NCI-H82 (cell line): ENCODE measurements at regions not wholly inside any gene's neighbourhood (a gene's known extent, or its start where the extent isn't known, plus 50 kb on each side); places are given as distances from the start of the nearest gene placed in this dataset.
"Not testable (repeated sequence)": the region's sequence is repeated elsewhere in the genome, so short reads cannot be mapped to it uniquely, and the experiment has no call there.

Experiments
- DNase-seq: peaks from one replicate; lab custom pipeline; 2025; lab: John Stamatoyannopoulos, UW

DNA sequence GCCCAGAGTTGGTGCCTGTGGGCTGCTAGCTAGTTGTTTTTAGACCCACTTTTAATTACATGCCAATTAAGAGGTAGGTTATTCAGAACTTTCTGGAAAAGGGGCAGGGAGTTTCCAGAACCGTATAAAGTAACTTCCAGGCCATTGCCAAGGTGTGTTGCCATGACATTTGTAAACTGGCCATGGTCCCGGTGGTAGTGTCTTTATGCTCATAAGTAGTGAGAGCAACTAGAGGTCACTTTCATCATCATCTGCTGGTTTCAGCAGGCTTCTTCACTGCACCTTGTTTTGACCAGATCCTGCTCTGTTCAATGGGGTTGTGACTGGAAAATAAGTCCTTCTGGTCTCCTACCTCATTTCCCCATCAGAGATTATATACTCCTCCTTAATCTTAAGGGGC lies 207.0 kb downstream of the FAM72C start:
- not testable (repeated sequence) for DNase-seq

DNA sequence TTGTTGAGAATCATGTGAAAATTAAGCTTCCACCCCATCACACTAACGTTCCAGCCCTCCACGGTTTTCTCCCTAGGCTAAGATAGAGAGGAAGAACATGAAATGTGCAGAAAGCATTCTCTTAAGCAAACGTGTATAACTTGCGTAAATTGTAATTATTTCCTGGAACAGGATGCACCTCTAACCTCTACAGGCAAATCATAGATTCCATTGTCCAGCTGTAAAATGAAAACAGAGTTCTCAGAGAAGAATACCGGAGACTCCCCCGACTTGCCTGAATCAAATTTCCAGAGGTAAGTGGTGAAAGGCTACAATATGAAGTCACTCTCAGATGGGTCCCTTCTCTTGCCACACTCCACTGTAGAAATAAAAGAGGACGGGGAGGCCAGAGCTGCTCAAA lies 211.4 kb downstream of the FAM72C start:
- not testable (repeated sequence) for DNase-seq

DNA sequence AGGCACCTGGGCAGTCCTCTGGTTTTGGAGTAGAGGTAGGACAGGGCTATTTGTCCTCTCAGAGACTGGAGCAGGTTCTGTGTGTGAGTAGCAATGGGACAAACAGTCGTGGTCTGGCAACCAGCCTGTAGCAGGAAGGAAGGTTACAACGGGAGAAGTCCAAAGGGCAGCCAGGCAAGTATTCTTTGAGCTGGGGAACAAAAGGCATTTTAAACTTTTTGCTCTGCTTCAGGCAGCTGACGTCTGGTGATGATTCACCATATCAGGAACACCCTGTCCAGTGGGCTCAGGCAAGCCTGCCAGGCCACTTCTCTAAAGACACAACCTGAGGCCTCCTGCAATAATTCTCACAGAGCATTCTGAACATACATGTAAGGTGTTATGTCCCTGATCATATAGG lies 215.8 kb downstream of the FAM72C start:
- DNase-seq = not testable (repeated sequence)

DNA sequence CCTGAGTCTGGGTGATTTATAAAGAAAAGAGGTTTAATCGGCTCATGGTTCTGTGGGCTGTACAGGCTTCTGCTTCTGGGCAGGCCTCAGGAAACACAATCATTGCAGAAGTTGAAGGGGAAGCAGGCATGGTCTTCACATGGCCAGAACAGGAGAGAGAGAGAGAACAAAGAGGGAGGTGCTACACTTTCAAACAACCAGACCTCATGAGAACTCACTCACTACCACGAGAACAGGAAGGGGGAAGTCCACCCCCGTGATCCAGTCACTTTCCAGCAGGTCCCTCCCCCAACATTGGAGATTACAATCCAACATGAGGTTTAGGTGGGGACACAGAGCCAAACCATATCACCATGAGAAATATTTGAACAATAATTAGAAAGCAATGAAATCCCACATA lies 222.9 kb downstream of the FAM72C start:
- no peak for DNase-seq

DNA sequence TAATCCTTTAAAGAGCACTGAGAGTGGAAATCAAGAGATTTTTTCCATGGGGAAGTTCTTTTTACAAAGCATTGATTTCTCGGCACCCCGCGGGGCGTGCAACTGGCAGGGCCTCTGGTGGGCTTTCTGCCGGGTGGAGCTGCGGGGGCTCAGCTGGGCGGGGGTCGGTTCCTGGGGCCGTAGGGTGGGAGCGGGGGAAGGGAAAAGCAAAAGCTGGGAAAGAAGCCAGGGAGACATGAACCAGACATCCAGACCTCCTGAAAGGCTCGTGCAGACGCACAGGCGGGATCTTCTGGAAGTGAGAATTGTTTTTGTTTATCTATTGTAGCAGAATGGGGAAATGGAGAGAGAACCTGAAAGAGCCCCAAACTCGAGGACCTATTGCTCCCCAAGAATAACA lies 235.2 kb downstream of the FAM72C start:
- DNase-seq = no peak

DNA sequence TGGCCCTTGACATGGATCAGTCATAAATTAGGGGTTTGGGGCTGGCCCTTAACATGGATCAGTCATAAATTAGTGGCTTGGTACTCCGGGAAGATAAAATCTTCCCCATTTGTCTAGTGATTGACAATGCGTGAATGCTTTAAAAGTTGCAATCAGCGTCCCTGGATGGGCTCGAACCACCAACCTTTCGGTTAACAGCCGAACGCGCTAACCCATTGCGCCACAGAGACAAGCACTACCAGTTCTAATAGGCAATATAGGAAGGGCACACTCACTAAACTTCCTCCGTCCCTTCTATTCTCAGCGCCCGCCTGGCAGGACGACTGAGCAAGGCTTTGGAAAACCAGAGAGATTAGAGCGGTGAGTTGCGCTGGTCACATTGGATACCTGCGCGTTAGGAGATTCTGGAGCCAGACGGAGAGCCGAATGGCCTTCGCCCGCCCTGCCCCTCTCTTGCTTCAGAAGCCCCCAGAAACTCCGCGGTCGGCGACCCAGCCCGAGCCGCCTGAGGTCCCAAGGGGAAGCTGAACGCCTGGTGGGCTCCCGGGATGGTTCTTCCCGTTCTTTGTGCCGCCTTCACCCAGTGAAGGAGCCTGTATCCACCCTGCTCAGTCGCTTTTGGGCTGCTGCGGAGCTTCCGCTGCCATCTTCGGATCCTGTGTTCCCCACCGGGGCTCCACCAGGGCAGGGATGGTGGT lies 235.9 kb downstream of the FAM72C start:
- DNase-seq = no peak

DNA sequence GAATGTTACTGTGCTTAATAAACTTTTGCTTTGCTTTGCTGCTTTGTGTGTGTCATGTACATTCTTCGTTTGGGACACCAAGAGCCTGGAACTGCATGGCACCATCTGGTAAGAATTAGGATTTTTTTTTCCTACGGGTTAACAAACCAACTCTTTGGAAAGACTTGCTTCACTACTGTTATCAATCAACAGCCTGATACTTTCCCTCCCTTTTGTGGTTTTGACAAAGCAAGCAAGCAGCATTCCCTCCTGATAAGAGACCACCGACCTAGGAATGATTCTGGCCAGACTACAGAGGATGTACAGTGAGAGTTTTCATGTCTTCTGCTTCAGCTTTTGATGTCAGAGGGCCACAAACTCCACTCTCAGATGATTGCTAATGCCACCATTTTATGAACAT lies 237.5 kb downstream of the FAM72C start:
- DNase-seq = not testable (repeated sequence)

DNA sequence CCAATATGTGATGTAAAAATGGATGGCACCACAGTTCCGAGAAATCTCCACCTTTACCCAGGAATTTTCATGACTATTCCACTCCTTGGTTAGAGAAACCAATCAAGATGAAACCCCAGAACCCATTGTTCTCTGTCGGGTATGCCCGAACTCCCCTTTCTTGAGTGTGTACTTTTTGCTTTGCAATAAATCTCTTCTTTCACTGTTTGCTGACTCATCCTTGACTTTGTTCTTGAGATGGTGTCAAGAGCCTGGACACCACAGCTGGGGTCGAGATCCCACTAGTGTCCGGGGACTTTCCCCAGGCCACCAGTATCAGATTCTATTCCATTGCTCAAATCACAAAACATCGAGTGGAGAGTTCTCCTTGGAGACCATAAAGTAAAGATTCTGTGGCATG lies 240.9 kb downstream of the FAM72C start:
- not testable (repeated sequence) for DNase-seq

DNA sequence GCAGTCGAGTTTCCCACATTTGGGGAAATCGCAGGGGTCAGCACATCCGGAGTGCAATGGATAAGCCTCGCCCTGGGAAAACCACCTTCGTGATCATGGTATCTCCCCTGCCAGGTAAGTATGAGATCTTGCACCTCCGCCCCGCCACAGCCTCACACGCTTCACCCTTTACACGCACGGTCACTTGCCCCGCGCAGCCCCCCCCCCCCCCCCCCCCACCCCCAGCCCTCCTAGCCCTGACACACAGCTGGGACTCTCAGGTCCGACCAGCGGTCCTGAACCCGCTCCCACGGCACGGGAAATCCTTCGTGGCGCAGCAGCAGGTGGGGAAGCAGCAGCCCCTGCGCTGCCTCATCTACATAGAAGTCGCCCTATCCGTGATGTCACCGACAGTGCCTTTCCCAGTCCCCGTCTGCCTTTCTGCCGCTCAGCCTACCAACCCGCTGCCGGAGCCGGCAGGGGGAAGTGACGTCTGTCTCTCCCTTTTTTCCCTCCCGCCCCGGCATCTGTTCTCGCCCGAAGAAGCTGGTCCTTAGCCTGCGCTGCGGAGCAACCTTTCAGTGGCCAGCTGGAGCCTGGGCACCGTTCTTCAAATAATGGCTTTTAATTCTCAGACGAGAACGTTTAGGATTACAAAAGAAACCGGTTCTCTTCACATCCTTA lies 242.2 kb downstream of the FAM72C start:
- DNase-seq = peak; percentile 53

DNA sequence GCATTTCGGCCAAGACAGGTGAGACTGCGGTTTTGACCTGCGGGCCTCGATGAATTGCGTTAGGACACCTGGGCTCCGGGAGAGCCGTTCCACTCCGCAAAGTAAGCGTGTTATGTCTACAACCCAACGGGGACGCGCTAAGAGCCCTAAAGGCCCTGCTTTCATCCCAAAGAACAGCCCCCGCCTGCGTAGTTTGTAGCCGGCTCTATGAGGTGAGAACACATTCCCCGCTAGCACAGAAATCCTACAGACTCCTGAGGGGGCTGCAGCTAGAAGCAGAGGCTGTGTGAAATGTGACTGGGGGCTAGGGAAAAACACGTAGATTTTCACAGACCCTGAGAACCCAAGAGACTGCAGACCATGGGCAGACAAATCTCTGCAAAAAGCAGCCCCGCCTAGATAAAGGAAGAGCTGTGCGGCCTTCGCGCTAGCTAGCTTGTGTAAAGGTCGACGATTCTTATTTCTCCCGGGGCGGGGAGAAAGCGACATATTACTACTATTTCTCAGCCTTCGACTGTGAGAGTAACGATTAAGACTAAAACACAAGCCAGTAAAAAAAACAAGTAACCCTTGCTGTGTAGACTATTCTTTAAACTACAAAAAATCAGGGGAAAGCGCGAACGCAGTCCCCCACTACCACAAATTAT lies 242.9 kb downstream of the FAM72C start:
- DNase-seq = not testable (repeated sequence)

DNA sequence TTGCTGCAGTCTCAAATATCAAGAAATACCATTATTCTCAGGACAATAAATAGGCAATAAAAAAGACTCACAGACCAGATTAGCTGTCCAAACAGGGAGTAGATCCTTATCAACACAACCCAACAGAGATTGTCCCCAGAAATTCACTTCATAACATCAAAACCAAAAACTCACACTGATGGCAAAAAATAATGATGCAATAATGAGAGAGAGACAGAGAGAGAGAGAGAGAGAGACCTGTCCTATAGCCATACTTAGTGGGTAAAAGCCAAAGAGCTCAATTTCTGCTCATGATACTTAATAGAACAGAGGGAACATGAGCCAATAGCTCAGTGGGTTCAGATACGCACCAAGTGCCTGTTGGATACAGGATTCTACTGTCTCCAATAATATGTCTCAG lies 244.5 kb downstream of the FAM72C start:
- DNase-seq = no peak

DNA sequence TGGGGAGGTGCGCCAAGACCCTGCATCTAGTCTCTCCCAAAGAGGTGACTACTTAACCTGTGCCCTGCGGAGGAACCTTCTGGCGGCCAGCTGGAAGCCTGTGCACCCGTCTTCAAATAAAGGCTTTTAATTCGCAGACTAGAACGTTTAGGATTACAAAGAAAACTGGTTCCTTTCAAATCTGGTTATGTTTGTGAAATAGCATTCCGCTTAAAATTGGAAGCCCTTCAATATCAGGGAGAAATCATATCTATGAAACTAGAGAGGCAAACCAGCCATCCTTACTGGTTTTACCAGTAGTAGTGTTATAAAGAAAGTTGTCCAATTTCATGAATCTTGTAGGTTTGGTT lies 250.8 kb downstream of the FAM72C start:
- DNase-seq = no peak

DNA sequence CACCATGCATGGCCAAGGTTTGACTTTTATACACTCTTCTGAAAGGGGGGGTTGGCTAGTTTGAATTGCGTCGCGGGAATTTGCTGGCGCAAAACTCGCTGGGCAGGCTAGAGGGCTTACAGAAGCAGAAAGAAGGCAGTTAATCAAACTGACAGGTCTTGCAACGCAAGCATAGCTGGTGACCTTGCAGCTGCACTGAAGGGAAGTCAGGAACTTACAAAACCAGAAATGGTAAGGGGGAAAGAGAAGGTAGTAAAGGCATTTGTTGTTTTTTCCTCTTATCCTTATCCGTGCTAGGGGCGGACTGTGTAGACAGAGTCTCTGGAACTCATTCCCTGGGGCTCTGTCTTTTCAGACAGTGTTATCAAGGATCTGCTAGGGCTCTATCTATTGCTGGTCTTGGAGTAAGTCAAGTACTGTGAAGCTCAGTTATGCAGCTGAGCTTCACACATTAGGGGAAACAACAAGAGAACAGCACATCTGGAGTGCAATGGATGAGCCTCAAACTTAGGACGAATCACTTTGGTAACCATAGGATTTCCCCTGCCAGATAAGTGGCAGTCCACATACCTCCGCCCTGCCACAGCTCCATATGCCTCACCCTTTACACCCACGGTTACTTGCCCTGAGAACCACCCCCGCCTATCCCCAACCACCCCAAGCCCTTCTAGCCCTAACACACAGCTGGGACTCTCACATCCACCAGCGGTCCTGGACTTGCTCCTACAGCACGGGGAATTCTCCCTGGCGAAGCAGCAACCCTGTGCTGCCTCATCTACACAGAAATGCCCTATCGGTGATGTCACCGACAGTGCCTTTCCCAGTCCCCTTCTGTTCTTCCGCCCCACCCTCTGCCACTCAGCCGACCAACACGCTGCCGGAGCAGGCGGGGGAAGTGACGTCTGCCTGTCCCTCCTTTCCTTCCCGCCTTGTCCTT lies 251.4 kb downstream of the FAM72C start:
- DNase-seq = peak; percentile 11

DNA sequence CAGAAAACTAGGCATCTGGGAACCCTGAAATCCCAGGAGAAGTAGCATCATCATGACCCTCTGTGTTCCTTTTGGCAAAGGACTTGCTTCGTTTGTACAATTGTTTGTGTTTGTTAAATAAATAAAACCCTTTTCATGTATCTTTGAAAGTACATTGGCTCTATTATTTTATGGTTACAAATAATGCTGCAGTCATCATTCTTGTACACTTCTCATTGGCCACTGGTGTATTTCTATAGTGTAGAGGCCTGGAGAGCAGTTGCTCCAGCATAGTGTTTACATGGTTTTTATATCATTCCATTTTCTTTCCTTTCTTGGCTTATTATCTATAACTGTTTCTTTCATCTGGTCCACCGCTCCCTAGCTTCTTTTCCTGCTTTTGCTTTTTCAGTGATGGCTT lies 253.3 kb downstream of the FAM72C start:
- DNase-seq = no peak

DNA sequence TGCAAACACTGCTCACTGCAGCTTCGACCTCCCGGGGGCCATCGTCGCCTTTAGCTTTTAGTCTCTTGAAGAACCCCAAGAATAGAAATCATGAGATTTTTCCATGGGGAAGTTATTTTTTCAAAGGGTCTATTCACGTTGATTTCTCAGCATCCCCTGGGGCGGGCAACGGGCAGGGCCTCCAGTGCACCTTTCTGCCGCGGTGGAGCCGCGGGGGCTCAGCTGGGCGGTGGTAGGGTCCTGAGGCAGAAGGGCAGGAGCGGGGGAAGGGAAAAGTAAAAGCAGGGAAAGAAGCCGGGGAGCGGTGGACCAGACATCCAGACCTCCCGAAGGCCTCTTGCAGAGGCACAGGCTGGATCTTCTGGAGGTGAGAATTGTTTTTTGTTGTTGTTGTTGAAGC lies 253.8 kb downstream of the FAM72C start:
- DNase-seq = no peak

DNA sequence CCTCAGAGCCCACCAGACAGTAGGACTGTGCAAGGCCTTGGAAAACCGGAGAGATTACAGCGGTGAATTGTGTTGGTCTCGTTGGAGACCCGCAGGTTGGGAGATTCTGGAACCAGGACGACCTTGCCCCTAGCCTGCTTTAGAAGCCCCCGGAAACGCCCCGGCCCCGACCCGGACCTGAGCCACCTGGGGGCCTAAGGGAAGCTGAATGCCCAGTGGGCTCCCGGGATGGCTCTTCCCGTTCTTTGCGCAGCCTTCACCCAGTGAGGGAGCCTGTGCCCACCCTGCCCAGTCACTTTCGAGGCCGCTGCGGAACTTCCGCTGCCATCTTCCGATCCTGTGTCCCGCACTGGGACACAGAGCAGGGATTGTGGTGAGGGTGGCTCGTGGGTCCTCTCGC lies 254.4 kb downstream of the FAM72C start:
- DNase-seq = no peak

DNA sequence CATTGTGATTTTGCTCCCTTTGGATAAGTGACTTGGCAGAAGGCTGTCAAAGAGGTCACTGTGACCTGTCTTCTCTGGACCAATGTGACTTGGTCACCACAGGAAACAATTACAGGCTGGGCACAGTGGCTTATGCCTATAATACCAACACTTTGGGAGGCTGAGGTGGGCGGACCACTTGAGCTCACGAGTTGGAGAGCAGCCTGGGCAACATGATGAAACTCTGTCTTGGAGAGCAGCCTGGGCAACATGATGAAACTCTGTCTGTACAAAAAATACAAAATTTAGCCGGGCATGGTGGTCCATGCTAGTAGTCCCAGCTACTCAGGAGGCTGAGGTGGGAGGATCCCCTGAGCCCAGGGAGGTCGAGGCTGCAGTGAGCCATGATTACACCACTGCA lies 256.9 kb downstream of the FAM72C start:
- DNase-seq = not testable (repeated sequence)

DNA sequence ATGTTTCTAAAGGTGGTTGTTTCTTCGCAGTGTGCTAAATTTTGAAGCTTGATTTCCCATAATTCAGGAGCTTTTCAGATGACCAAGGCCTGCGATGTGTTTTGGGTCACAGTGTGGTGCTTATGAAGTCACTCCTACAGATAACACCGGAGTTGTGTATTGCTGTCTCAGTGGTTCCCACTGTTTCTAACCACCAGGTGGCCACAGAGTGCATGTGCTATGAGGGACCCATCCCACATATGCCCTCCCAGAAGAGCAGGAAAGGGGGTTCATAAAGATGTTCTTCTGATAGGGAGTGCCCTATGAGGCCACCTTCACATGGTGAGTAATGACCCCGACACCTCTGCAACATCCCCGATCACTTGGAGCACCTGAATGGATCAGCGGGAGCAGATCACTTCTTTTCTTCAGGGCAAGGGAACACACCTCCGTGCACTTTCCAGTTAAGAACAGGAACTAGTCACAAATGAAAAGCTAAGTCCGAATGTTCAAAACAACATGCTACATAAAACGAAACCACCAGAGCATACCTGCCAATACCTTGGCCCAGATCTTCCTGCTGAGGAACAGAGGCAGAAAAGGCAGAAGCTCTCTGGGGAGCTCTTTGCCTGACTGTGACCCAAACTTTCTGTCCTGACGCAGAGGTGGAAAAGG lies 262.1 kb downstream of the FAM72C start:
- DNase-seq = peak; percentile 24

DNA sequence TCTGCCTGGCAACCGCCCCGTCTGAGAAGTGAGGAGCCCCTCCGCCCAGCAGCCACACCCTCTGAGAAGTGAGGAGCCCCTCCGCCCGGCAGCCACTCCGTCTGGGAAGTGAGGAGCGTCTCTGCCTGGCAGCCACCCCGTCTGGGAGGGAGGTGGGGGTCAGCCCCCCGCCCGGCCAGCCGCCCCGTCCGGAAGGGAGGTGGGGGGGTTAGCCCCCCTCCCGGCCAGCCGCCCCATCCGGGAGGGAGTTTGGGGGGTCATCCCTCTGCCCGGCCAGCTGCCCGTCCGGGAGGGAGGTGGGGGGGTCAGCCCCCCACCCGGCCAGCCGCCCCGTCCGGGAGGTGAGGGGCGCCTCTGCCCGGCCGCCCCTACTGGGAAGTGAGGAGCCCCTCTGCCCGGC lies 269.0 kb downstream of the FAM72C start:
- DNase-seq = not testable (repeated sequence)

DNA sequence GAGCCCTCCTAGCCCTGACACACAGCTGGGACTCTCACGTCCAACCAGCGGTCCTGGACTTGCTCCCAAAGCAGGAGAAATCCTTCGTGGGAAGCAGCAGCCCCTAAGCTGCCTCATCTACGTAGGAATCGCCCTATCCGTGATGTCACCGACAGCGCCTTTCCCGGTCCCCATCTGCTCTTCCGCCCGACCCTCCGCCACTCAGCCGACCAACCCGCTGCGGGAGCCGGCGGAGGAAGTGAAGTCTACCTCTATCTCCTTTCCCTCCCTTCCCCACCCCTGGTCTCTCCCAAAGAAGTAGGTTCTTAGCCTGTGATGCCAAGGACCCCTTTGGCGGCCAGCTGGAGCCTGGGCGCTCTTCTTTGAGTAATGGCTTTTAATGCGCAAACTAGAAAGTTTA lies 272.1 kb downstream of the FAM72C start:
- no peak for DNase-seq

DNA sequence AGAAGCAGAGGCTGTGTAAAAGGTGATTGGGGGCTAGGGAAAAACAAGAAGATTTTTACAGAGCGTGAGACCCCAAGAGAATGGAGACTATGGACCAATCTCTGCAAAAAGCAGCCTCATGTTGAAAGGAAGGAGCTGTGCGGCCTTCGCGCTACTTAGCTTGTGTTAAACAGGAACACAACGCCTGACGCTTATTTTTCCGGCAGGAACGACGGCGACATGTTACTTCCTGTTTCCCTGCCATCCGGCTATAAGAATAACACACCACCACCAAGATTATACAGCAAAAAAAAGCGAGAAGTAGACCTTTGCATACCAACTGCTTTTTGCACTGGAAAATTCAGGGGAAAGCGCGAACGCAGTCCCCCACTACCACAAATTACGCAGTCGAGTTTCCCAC lies 272.7 kb downstream of the FAM72C start:
- no peak for DNase-seq

DNA sequence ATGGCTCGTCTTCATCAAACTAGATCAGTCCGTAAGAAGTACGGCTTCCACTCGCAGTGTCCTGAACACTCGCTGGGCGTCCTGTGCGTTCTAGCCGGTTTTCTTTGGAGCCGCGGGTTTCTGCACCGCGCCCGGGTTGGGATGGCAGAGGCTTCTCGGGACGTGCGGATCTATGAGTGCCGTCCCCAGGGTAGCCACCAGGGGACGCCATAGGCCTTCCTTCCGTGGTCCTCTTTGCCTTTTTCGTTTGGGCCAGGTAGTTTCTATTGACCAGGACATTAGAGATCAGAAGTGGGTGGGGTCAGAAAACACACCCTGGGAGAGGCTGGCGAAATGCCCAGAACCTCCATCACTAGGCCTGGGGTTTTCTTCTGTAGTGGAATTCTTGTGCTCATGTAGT lies 273.8 kb downstream of the FAM72C start:
- no peak for DNase-seq
